ENCODE measurements at regions not wholly inside any gene's neighbourhood (a gene's known extent, or its start where the extent isn't known, plus 50 kb on each side); places are given as distances from the start of the nearest gene placed in this dataset.
A peak's percentile ranks its signal among the peaks of the same experiment; 100 is the strongest.

GRCh38 chr6:113120224-113120581 is 736.9 kb upstream of the MARCKS start:
- H3K4me1 Mint-ChIP-seq (ENCODE audit: unreplicated experiment) = peaks cover 22% of the 10 kb centered on the region
- H3K9me3 Mint-ChIP-seq = peaks cover 19% of the 10 kb centered on the region
- H3K27ac Mint-ChIP-seq = no peak overlapping the region

GRCh38 chr6:113120582-113121285 is 736.4 kb upstream of the MARCKS start:
- H3K36me3 Mint-ChIP-seq = no peaks in the 10 kb centered on the region

More at GRCh38 chr6:113120224-113120581, 736.9 kb upstream of the MARCKS start:
- no peak for TF ChIP-seq CTCF (conservative IDR thresholded peaks at IDR 0.05)
- H3K4me3 Mint-ChIP-seq = no peak overlapping the region
- DNase-seq (ENCODE audit: extremely low spot score, unreplicated experiment) = no peak
- H3K36me3 Mint-ChIP-seq = no peaks in the 10 kb centered on the region
- H3K27me3 Mint-ChIP-seq = no peaks in the 10 kb centered on the region

GRCh38 chr6:113121571-113121970 is 735.6 kb upstream of the MARCKS start:
- no peak for DNase-seq (ENCODE audit: extremely low spot score, unreplicated experiment)
- H3K36me3 Mint-ChIP-seq = no peaks in the 10 kb centered on the region
- no peaks in the 10 kb centered on the region for H3K27me3 Mint-ChIP-seq
- TF ChIP-seq CTCF (conservative IDR thresholded peaks at IDR 0.05) = no peak
- H3K27ac Mint-ChIP-seq = no peak overlapping the region
- no peak overlapping the region for H3K4me3 Mint-ChIP-seq
- H3K9me3 Mint-ChIP-seq = peaks cover 13% of the 10 kb centered on the region
- H3K4me1 Mint-ChIP-seq (ENCODE audit: unreplicated experiment) = peaks cover 22% of the 10 kb centered on the region

More at GRCh38 chr6:113120582-113121285, 736.4 kb upstream of the MARCKS start:
- TF ChIP-seq CTCF (conservative IDR thresholded peaks at IDR 0.05) = no peak
- no peak for DNase-seq (ENCODE audit: extremely low spot score, unreplicated experiment)
- peaks cover 19% of the 10 kb centered on the region for H3K9me3 Mint-ChIP-seq
- H3K27me3 Mint-ChIP-seq = no peaks in the 10 kb centered on the region
- H3K4me3 Mint-ChIP-seq = no peak overlapping the region
- H3K27ac Mint-ChIP-seq = no peak overlapping the region
- peaks cover 22% of the 10 kb centered on the region for H3K4me1 Mint-ChIP-seq (ENCODE audit: unreplicated experiment)

GRCh38 chr6:113122060-113122459 is 735.1 kb upstream of the MARCKS start:
- H3K4me1 Mint-ChIP-seq (ENCODE audit: unreplicated experiment) = peaks cover 22% of the 10 kb centered on the region
- H3K27me3 Mint-ChIP-seq = no peaks in the 10 kb centered on the region
- no peak overlapping the region for H3K27ac Mint-ChIP-seq
- DNase-seq (ENCODE audit: extremely low spot score, unreplicated experiment) = no peak
- H3K4me3 Mint-ChIP-seq = no peak overlapping the region
- H3K9me3 Mint-ChIP-seq = peaks cover 8% of the 10 kb centered on the region
- TF ChIP-seq CTCF (conservative IDR thresholded peaks at IDR 0.05) = peak; percentile 40
- H3K36me3 Mint-ChIP-seq = no peaks in the 10 kb centered on the region

GRCh38 chr6:113125626-113126025 is 731.5 kb upstream of the MARCKS start:
- TF ChIP-seq CTCF (conservative IDR thresholded peaks at IDR 0.05) = no peak
- DNase-seq (ENCODE audit: extremely low spot score, unreplicated experiment) = no peak
- no peaks in the 10 kb centered on the region for H3K36me3 Mint-ChIP-seq
- H3K27me3 Mint-ChIP-seq = no peaks in the 10 kb centered on the region
- peaks cover 17% of the 10 kb centered on the region for H3K4me1 Mint-ChIP-seq (ENCODE audit: unreplicated experiment)
- H3K9me3 Mint-ChIP-seq = no peaks in the 10 kb centered on the region
- H3K27ac Mint-ChIP-seq = no peak overlapping the region
- H3K4me3 Mint-ChIP-seq = no peak overlapping the region
